Lower leg skin (tissue), 3 donors: ENCODE measurements at regions not wholly inside any gene's neighbourhood (a gene's known extent, or its start where the extent isn't known, plus 50 kb on each side); places are given as distances from the start of the nearest gene placed in this dataset.

ENCODE experiments used
- POLR2A ChIP-seq, 2 donors: fragments of 450-650 bp; IDR thresholded peaks; one replicate each; pipeline ENCODE4 v1.6.1; 2016 to 2017; ENCODE audit warnings: antibody characterized with exemption in 2 of 2, mild to moderate bottlenecking in 1 of 2, moderate library complexity in 1 of 2
- TF ChIP-seq, protein P1 (sequence below), 3 donors: fragments of 450-650 bp; IDR thresholded peaks; one replicate each; pipeline ENCODE4 v1.5.1; 2016; ENCODE audit warnings: antibody characterized with exemption in 3 of 3, mild to moderate bottlenecking in 3 of 3, moderate library complexity in 2 of 3

GRCh38 chr12:87779016-87779415, 250.2 kb downstream of the C12orf50 start:
- TF ChIP-seq, protein P1, sequence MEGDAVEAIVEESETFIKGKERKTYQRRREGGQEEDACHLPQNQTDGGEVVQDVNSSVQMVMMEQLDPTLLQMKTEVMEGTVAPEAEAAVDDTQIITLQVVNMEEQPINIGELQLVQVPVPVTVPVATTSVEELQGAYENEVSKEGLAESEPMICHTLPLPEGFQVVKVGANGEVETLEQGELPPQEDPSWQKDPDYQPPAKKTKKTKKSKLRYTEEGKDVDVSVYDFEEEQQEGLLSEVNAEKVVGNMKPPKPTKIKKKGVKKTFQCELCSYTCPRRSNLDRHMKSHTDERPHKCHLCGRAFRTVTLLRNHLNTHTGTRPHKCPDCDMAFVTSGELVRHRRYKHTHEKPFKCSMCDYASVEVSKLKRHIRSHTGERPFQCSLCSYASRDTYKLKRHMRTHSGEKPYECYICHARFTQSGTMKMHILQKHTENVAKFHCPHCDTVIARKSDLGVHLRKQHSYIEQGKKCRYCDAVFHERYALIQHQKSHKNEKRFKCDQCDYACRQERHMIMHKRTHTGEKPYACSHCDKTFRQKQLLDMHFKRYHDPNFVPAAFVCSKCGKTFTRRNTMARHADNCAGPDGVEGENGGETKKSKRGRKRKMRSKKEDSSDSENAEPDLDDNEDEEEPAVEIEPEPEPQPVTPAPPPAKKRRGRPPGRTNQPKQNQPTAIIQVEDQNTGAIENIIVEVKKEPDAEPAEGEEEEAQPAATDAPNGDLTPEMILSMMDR (IDR thresholded peaks at IDR 0.05): no peak
- TF ChIP-seq POLR2A (IDR thresholded peaks at IDR 0.05): no peak
